GM10266 (cell line): ENCODE measurements at regions not wholly inside any gene's neighbourhood (a gene's known extent, or its start where the extent isn't known, plus 50 kb on each side); places are given as distances from the start of the nearest gene placed in this dataset.

Experiments
- DNase-seq: peaks from one replicate; pipeline ENCODE4 v3.0.0; 2012; ENCODE audit errors: extremely low spot score
- TF ChIP-seq, protein P1 (sequence below): IDR thresholded peaks from 2 replicates; pipeline ENCODE4 v1.5.1; 2012; ENCODE audit warnings: mild to moderate bottlenecking, low read depth; ENCODE audit not compliant: control insufficient read depth, insufficient read depth; ENCODE audit errors: missing control alignments

DNA sequence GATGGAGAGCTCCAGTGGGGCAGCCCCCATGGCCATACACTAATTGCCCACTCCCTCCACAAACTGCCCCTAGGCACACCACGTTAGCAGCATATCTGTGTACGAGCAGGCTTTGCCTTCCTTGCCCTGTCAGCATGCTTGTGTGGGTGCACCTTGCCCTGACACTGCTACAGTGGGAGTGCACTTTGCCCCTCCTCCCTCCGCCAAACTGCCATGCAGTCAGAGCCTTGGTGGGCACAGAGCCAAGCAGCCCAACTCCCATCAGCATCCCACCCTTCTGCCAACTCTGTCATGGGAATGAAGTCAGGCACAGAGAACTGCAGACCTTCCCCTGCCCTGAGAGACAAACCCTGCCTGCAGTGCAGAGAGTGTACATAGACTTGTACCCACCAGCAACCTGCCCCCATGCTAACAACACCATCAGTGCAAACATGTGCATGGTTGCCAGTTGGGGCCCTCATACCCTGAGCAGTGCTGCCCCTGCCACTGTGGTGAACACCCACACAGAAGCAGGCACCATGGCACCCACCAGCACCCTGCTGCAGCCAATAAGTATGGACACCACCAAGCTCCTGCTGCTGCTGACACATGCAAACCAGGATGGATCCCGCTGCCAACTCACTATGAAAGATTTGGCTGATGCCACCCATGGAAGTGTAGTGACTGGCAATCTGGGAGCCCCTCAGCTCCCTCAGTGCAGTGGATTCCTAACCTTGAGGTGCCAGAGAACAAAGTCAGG is 1197.7 kb upstream of the CELF2 start:
- no peak for DNase-seq
- TF ChIP-seq, protein P1, sequence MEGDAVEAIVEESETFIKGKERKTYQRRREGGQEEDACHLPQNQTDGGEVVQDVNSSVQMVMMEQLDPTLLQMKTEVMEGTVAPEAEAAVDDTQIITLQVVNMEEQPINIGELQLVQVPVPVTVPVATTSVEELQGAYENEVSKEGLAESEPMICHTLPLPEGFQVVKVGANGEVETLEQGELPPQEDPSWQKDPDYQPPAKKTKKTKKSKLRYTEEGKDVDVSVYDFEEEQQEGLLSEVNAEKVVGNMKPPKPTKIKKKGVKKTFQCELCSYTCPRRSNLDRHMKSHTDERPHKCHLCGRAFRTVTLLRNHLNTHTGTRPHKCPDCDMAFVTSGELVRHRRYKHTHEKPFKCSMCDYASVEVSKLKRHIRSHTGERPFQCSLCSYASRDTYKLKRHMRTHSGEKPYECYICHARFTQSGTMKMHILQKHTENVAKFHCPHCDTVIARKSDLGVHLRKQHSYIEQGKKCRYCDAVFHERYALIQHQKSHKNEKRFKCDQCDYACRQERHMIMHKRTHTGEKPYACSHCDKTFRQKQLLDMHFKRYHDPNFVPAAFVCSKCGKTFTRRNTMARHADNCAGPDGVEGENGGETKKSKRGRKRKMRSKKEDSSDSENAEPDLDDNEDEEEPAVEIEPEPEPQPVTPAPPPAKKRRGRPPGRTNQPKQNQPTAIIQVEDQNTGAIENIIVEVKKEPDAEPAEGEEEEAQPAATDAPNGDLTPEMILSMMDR: no peak

DNA sequence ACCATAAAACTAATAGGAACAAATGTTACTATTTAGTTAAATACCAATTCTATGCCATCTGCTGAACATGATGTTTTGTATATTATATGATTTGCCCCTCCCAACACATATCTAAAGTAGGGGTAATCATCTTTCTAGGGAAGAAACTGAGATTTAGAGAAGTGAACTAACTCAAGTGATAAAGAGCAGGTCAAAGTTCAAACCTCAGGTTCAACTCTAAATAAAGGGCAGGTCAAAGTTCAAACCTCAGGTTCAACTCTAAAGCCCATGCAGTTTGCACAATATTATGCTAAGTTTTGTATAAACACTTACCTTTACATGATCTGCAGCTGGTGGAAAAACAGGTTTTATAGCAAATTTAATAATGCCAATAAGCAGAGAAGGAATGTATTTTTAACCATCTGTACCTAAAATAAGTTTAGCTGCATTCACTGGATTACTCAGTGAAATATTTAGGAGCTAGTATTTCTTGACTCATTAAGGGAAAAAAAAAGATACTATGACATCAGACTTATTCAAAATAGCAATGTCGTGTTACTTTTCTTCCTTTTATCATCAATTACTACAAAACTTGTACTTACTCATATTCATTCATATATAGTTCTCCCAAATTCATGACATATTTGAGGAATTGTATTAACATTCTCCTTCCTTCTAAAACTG is 1194.3 kb upstream of the CELF2 start:
- TF ChIP-seq, protein P1: no peak
- DNase-seq: no peak

DNA sequence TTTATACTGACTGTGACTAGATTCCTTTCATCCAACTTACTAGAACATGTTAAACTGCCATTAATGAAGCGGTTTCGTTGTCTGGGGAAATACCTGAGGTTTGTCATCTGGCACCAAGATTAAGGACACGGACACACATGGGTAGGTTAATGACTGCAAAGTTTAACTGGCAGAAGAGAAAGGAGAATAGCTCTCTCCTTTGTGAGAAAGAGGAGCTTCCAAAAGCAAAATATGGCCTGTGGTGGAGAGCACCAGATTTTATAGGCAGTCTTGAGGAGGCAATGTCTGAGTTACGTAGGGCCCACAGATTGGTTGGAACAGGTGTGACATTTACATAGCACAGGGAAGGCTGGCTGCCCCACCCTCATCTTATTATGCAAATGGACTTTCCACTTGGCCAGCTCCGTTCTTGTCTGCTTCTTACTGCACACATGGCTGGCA is 1193.0 kb upstream of the CELF2 start:
- no peak for DNase-seq
- TF ChIP-seq, protein P1: no peak

DNA sequence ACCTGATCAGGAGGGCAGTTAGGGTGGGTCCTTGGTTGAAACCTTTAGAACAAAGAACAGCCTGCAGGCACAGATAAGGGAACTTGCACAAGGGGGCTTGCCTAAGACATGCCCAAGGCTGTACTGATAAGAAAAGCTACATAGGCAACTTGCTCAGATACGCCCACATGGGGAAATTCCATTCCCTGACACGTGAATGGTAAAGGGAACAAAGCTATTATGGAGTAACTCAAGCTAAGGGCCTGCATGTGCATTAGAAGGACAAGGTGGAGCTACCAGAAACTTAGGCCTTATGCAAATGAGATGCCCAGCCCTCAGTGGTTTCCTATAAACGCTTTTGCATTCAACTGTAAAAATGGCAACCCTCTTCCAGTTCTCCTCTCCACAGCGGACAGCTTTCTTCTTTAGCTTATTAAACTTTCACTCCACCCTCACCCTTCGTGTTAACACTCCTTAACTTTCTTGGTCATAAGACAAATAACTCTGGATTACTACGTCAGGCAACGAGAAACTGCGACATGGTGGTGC is 1192.1 kb upstream of the CELF2 start:
- TF ChIP-seq, protein P1: no peak
- no peak for DNase-seq

DNA sequence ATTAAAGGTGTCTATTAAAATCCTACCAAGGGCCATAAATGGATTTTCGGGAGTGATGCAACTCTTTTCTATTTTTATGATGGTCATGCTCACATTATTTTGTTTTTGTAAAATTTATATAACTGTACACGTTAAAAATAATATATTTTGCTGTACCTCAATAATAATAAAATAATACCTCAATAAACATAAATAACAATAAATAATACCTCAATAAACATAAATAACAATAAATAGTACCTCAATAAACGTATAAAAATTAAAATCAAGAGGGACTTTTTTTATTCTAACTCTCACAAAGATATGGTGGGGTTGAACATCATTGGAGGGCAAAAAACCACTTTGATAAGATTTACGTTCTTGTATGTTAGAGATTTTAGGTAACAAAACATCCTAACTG is 1189.6 kb upstream of the CELF2 start:
- TF ChIP-seq, protein P1: no peak
- no peak for DNase-seq

DNA sequence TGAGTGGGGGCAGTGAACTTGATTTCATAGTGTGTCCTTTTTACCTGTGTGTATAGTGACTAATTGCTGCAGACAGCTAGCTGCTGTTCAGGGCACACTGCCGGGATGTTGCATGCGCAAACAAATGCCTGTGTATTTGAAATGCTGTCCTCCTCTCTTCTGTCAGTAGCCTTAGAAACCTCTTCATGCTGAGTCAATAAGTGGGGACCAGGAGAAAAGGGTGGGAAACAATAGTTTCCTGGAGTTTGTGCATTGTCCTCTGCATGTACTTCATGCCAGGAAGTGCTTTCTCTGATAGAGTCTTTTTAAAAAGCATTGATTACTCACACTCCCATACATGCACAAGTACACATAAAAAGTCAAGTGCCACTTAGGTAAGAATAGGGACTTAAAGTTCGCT is 1183.7 kb upstream of the CELF2 start:
- no peak for DNase-seq
- TF ChIP-seq, protein P1: no peak

DNA sequence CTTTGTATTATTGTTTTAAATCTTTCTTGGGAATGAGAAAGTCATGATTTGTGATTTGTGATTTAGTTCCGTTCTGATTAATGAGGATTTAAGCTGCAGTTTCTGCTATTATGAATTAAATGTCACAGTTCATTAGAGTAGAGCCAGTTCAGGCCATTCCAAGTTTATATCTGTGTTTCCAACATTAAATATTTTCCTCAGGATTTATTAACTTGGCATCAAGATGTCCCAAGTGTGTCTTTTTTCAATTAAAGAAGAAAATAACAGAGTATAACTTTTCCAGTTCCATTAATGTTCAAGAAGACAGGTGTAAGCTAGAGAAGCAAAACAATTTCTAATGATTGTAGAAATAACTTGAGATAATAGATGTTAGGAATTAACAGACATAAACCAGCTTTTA is 1183.2 kb upstream of the CELF2 start:
- no peak for DNase-seq
- TF ChIP-seq, protein P1: no peak
